ENCODE measurements at regions not wholly inside any gene's neighbourhood (a gene's known extent, or its start where the extent isn't known, plus 50 kb on each side); places are given as distances from the start of the nearest gene placed in this dataset.

- Mint-ChIP-seq H3K27ac (ENCODE audit: unreplicated experiment) (no peak overlapping the region), H3K4me1 (ENCODE audit: low read depth) (no peaks in the 10 kb centered on the region), H3K27me3 (ENCODE audit: low read depth) (peaks cover 35% of the 10 kb centered on the region), H3K9me3 (ENCODE audit: low read depth) (no peaks in the 10 kb centered on the region), H3K36me3 (ENCODE audit: low read depth) (no peaks in the 10 kb centered on the region), H3K4me3 (ENCODE audit: unreplicated experiment) (no peak overlapping the region)
- no peak for TF ChIP-seq CTCF (IDR thresholded peaks at IDR 0.05)
- DNase-seq (ENCODE audit: low spot score) = no peak
These were observed 177.8 kb downstream of the PTPRU start for GRCh38 chr1:29414086-29414485.

DNA sequence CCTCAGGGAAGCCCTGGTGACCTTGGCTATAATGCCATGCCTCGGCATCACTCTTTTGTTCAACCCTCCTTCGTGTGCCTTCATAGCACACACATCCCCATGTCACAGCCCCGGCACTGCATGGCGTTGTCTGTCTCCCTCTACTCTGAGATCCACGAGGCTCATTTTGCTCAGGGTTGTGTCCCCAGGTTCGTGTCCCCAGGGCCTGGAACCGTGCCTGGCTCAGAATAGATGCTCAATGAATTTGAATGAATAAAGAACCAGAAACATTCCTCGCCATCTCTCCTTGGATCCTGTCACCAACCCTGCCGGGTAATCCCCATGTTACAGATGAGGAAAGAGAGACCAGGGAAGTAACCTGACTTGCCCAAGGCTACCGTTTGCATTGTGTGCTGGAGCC is 177.3 kb downstream of the PTPRU start:
- Mint-ChIP-seq H3K4me1 (ENCODE audit: low read depth) (no peaks in the 10 kb centered on the region), H3K27me3 (ENCODE audit: low read depth) (peaks cover 38% of the 10 kb centered on the region), H3K36me3 (ENCODE audit: low read depth) (no peaks in the 10 kb centered on the region)

GRCh38 chr1:29412591-29412990 is 176.3 kb downstream of the PTPRU start:
- Mint-ChIP-seq H3K27ac (ENCODE audit: unreplicated experiment) (no peak overlapping the region), H3K4me3 (ENCODE audit: unreplicated experiment) (no peak overlapping the region), H3K36me3 (ENCODE audit: low read depth) (no peaks in the 10 kb centered on the region), H3K27me3 (ENCODE audit: low read depth) (peaks cover 42% of the 10 kb centered on the region), H3K4me1 (ENCODE audit: low read depth) (no peaks in the 10 kb centered on the region), H3K9me3 (ENCODE audit: low read depth) (no peaks in the 10 kb centered on the region)
- DNase-seq (ENCODE audit: low spot score) = no peak
- TF ChIP-seq CTCF (IDR thresholded peaks at IDR 0.05) = no peak

More for the DNA sequence above, 177.3 kb downstream of the PTPRU start:
- Mint-ChIP-seq H3K4me3 (ENCODE audit: unreplicated experiment) (no peak overlapping the region), H3K27ac (ENCODE audit: unreplicated experiment) (no peak overlapping the region), H3K9me3 (ENCODE audit: low read depth) (no peaks in the 10 kb centered on the region)
- TF ChIP-seq CTCF (IDR thresholded peaks at IDR 0.05) = no peak
- DNase-seq (ENCODE audit: low spot score) = no peak

- Mint-ChIP-seq H3K36me3 (ENCODE audit: low read depth) (no peaks in the 10 kb centered on the region), H3K9me3 (ENCODE audit: low read depth) (no peaks in the 10 kb centered on the region), H3K27ac (ENCODE audit: unreplicated experiment) (no peak overlapping the region), H3K4me1 (ENCODE audit: low read depth) (no peaks in the 10 kb centered on the region), H3K4me3 (ENCODE audit: unreplicated experiment) (no peak overlapping the region), H3K27me3 (ENCODE audit: low read depth) (peaks cover 38% of the 10 kb centered on the region)
- no peak for DNase-seq (ENCODE audit: low spot score)
- TF ChIP-seq CTCF (IDR thresholded peaks at IDR 0.05) = no peak
These were observed 174.2 kb downstream of the PTPRU start for GRCh38 chr1:29410476-29410875.

- H3K27me3 Mint-ChIP-seq (ENCODE audit: low read depth) = peaks cover 33% of the 10 kb centered on the region
- DNase-seq (ENCODE audit: low spot score) = no peak
- no peak overlapping the region for H3K4me3 Mint-ChIP-seq (ENCODE audit: unreplicated experiment)
- no peak for TF ChIP-seq CTCF (IDR thresholded peaks at IDR 0.05)
- H3K27ac Mint-ChIP-seq (ENCODE audit: unreplicated experiment) = no peak overlapping the region
- H3K4me1 Mint-ChIP-seq (ENCODE audit: low read depth) = no peaks in the 10 kb centered on the region
- H3K36me3 Mint-ChIP-seq (ENCODE audit: low read depth) = no peaks in the 10 kb centered on the region
- peaks cover 3% of the 10 kb centered on the region for H3K9me3 Mint-ChIP-seq (ENCODE audit: low read depth)
These were observed 173.3 kb downstream of the PTPRU start for GRCh38 chr1:29409616-29410015.
